ENCODE measurements at regions not wholly inside any gene's neighbourhood (a gene's known extent, or its start where the extent isn't known, plus 50 kb on each side); places are given as distances from the start of the nearest gene placed in this dataset.
A peak's percentile ranks its signal among the peaks of the same experiment; 100 is the strongest.

DNA sequence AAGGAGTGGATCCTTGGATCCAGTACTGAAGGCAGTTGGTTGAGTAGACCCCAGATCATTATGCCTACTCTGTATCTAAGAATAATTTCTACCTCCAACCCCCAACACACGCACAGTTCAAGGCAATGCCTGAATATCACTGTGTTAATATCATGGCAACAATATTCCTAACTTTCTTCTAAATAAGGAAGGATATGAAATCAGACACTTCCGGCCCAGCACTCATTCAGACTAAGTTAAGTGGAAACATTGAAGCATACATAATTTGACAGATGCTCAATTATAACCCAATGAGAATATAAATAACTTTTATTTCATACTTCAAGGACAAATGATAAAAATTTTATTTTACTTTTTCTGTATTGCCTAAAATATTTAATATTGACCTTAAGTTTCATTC is 153.6 kb upstream of the COL3A1 start:
- no peak for TF ChIP-seq CTCF (conservative IDR thresholded peaks at IDR 0.05; ENCODE audit: control insufficient read depth, insufficient read depth, low read depth, low read length)
- H3K4me3 ChIP-seq (ENCODE audit: control insufficient read depth, low read depth, low read length) = no peak overlapping the region
- DNase-seq (ENCODE audit: low read depth) = no peak

- H3K4me3 ChIP-seq (ENCODE audit: control insufficient read depth, low read depth, low read length) = no peak overlapping the region
- TF ChIP-seq CTCF (conservative IDR thresholded peaks at IDR 0.05; ENCODE audit: control insufficient read depth, insufficient read depth, low read depth, low read length) = no peak
Observed at GRCh38 chr2:188824125-188824524, 150.0 kb upstream of the COL3A1 start.

GRCh38 chr2:188833331-188833730 is 140.8 kb upstream of the COL3A1 start:
- no peak overlapping the region for H3K4me3 ChIP-seq (ENCODE audit: control insufficient read depth, low read depth, low read length)
- no peak for DNase-seq (ENCODE audit: low read depth)
- no peak for TF ChIP-seq CTCF (conservative IDR thresholded peaks at IDR 0.05; ENCODE audit: control insufficient read depth, insufficient read depth, low read depth, low read length)

More at GRCh38 chr2:188824125-188824524, 150.0 kb upstream of the COL3A1 start:
- DNase-seq (ENCODE audit: low read depth) = no peak

- no peak overlapping the region for H3K4me3 ChIP-seq (ENCODE audit: control insufficient read depth, low read depth, low read length)
- no peak for TF ChIP-seq CTCF (conservative IDR thresholded peaks at IDR 0.05; ENCODE audit: control insufficient read depth, insufficient read depth, low read depth, low read length)
- no peak for DNase-seq (ENCODE audit: low read depth)
Observed at GRCh38 chr2:188833799-188834198, 140.4 kb upstream of the COL3A1 start.

DNA sequence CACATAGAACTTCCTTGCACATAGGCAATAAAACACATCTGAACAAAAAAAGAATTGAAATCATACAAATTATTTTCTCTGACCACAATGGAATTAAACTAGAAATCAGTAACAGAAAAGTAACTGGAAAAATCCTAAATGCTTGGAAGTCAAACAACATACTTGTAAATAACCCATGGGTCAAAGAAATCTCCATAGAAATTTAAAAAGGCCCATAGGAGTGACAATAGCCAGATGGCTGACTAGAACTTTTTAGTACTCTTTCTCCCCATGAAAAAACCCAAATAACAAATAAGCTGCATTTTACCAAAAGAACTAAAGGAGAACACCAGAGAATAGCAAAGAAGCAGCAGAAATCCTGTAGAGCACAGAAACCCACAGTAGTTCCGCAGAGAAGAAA is 139.2 kb upstream of the COL3A1 start:
- DNase-seq (ENCODE audit: low read depth) = no peak
- H3K4me3 ChIP-seq (ENCODE audit: control insufficient read depth, low read depth, low read length) = no peak overlapping the region
- no peak for TF ChIP-seq CTCF (conservative IDR thresholded peaks at IDR 0.05; ENCODE audit: control insufficient read depth, insufficient read depth, low read depth, low read length)

DNA sequence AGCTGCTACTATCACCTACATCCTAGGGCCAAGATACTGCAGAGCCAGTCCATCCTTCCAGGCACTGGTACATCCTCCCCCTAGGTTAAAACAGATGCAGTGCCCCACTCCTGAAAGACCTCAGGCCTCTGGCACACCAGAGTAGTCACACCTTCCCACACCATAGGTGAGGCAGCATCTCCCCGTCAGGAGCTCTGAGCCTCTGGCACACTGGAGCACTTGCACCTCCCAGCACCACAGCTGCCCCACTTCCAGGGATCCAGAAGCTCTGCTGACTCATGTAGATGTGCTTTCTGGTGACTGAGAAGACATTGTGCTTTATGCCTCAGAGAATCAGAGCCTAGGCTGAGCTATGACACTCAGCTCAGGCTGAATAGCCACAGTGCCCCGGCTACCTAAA is 138.4 kb upstream of the COL3A1 start:
- TF ChIP-seq CTCF (conservative IDR thresholded peaks at IDR 0.05; ENCODE audit: control insufficient read depth, insufficient read depth, low read depth, low read length) = no peak
- no peak for DNase-seq (ENCODE audit: low read depth)
- H3K4me3 ChIP-seq (ENCODE audit: control insufficient read depth, low read depth, low read length) = no peak overlapping the region

- H3K4me3 ChIP-seq (ENCODE audit: control insufficient read depth, low read depth, low read length) = no peak overlapping the region
- DNase-seq (ENCODE audit: low read depth) = peak; percentile 29
- TF ChIP-seq CTCF (conservative IDR thresholded peaks at IDR 0.05; ENCODE audit: control insufficient read depth, insufficient read depth, low read depth, low read length) = no peak
Observed at GRCh38 chr2:188845692-188846091, 128.5 kb upstream of the COL3A1 start.
